Heart left ventricle (tissue), 13 donors: ENCODE measurements at regions not wholly inside any gene's neighbourhood (a gene's known extent, or its start where the extent isn't known, plus 50 kb on each side); places are given as distances from the start of the nearest gene placed in this dataset.

Experiments
- POLR2A ChIP-seq, 2 donors: fragments of 450-650 bp; IDR thresholded peaks; one replicate each; pipeline ENCODE4 v1.6.1; 2017; ENCODE audit warnings: antibody characterized with exemption in 2 of 2, mild to moderate bottlenecking in 2 of 2, moderate library complexity in 2 of 2
- TF ChIP-seq, protein P1 (sequence below), 12 donors: fragments of 200-600 bp; sonication (generic) in 4 of 12; IDR thresholded peaks; one replicate each; pipeline versions ENCODE4 v1.5.0 to v1.8.0; 2018 to 2022; ENCODE audit warnings: antibody characterized with exemption in 12 of 12, mild to moderate bottlenecking in 5 of 12
- donor health status: ischemic (EF 13 %, LVEDD 7.1; RV severe dilation, severe dysfunction).
- donor health status: DM: no; HTN: yes; CAD: no.
- donor health status: DM: no; HTN: no; CAD: no.
- donor health status: ischemic (EF 25% LVEDD 6.9; RV normal size, moderate dysfunction).
- donor health status: ischemic (EF 25% LVEDD 5.7; RV mildly dilated, moderate dysfunction).
- donor health status: ischemic (EF 35%, LVEDD 5.7; RV mildly dilated, moderate dysfunction).
- donor health status: nonischemic (EF 11% LVEDD 7.7; RV severe dilation, severe dysfunction).
- donor health status: DM: yes; HTN: yes; CAD: no.
- donor health status: PGD.
- donor health status: ischemic (EF 29% LVEDD 5.4; RV normal size, mild dysfunction).
- donor health status: nonischemic (EF 23%, LVEDD 6.1; RV moderate dilation, normal function).

DNA sequence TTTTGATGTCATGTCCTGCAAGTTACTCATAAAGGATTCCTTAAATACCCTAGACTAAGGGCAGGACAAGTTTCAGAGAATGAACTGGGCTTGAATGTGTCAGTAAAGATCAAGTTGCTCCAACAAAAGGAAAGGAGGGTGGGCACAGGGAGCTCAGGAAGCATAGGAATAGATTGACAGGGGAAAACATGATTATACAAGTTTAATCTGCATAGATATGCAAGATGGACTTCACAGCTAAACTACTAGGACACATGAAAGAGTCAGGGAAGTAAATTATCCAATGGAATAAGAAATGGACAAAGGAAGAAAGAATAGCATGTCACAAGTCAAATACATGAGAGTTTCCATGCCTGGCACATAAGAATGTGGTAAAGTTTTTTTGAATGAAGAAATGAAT, 203.9 kb upstream of the SAMSN1 start:
- TF ChIP-seq, protein P1, sequence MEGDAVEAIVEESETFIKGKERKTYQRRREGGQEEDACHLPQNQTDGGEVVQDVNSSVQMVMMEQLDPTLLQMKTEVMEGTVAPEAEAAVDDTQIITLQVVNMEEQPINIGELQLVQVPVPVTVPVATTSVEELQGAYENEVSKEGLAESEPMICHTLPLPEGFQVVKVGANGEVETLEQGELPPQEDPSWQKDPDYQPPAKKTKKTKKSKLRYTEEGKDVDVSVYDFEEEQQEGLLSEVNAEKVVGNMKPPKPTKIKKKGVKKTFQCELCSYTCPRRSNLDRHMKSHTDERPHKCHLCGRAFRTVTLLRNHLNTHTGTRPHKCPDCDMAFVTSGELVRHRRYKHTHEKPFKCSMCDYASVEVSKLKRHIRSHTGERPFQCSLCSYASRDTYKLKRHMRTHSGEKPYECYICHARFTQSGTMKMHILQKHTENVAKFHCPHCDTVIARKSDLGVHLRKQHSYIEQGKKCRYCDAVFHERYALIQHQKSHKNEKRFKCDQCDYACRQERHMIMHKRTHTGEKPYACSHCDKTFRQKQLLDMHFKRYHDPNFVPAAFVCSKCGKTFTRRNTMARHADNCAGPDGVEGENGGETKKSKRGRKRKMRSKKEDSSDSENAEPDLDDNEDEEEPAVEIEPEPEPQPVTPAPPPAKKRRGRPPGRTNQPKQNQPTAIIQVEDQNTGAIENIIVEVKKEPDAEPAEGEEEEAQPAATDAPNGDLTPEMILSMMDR (IDR thresholded peaks at IDR 0.05): no peak
- TF ChIP-seq POLR2A (IDR thresholded peaks at IDR 0.05): no peak
